ENCODE measurements at regions not wholly inside any gene's neighbourhood (a gene's known extent, or its start where the extent isn't known, plus 50 kb on each side); places are given as distances from the start of the nearest gene placed in this dataset.

- Histone ChIP-seq H3K27ac (ENCODE audit: low read length) (no peak overlapping the region), H3K4me3 (ENCODE audit: low read length) (no peak overlapping the region), H3K27me3 (replicated peaks; ENCODE audit: insufficient read depth, low read length) (no peaks in the 10 kb centered on the region), H3K9ac (ENCODE audit: low read length) (no peak overlapping the region), H3K9me2 (replicated peaks; ENCODE audit: insufficient read depth, low read length) (no peaks in the 10 kb centered on the region), H2AFZ (ENCODE audit: low read length) (no peak overlapping the region), H3K9me3 (replicated peaks; ENCODE audit: insufficient read depth, low read length) (no peaks in the 10 kb centered on the region), H3K36me3 (replicated peaks; ENCODE audit: insufficient read depth, low read length) (no peaks in the 10 kb centered on the region), H3F3A (ENCODE audit: insufficient read depth, low read length) (no peaks in the 10 kb centered on the region), H3K79me2 (ENCODE audit: low read length) (no peaks in the 10 kb centered on the region), H3K4me1 (ENCODE audit: low read length) (no peaks in the 10 kb centered on the region), H4K20me1 (ENCODE audit: insufficient read depth, low read length) (no peaks in the 10 kb centered on the region), H3K4me2 (ENCODE audit: low read depth, low read length) (no peak overlapping the region)
- DNase-seq: no peak
- TF ChIP-seq, protein P1, sequence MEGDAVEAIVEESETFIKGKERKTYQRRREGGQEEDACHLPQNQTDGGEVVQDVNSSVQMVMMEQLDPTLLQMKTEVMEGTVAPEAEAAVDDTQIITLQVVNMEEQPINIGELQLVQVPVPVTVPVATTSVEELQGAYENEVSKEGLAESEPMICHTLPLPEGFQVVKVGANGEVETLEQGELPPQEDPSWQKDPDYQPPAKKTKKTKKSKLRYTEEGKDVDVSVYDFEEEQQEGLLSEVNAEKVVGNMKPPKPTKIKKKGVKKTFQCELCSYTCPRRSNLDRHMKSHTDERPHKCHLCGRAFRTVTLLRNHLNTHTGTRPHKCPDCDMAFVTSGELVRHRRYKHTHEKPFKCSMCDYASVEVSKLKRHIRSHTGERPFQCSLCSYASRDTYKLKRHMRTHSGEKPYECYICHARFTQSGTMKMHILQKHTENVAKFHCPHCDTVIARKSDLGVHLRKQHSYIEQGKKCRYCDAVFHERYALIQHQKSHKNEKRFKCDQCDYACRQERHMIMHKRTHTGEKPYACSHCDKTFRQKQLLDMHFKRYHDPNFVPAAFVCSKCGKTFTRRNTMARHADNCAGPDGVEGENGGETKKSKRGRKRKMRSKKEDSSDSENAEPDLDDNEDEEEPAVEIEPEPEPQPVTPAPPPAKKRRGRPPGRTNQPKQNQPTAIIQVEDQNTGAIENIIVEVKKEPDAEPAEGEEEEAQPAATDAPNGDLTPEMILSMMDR (IDR thresholded peaks at IDR 0.05; ENCODE audit: low read length): no peak
- TF ChIP-seq EZH2 (optimal IDR thresholded peaks at IDR 0.05; ENCODE audit: low read depth, low read length): no peak
- TF ChIP-seq EZH2phosphoT487 (IDR thresholded peaks at IDR 0.05; ENCODE audit: low read length): no peak
These were observed 2139.4 kb upstream of the TENM3 start for GRCh38 chr4:180103794-180104193.

GRCh38 chr4:180105362-180105761 is 2137.8 kb upstream of the TENM3 start:
- no peaks in the 10 kb centered on the region for H3F3A ChIP-seq (ENCODE audit: insufficient read depth, low read length)
- no peak overlapping the region for H3K27ac ChIP-seq (ENCODE audit: low read length)
- H3K4me2 ChIP-seq (ENCODE audit: low read depth, low read length): no peak overlapping the region
- no peak for DNase-seq
- H3K79me2 ChIP-seq (ENCODE audit: low read length): no peaks in the 10 kb centered on the region
- no peak overlapping the region for H2AFZ ChIP-seq (ENCODE audit: low read length)
- no peaks in the 10 kb centered on the region for H3K4me1 ChIP-seq (ENCODE audit: low read length)
- TF ChIP-seq EZH2 (optimal IDR thresholded peaks at IDR 0.05; ENCODE audit: low read depth, low read length) (no peak), EZH2phosphoT487 (IDR thresholded peaks at IDR 0.05; ENCODE audit: low read length) (no peak)
- TF ChIP-seq, protein P1 (IDR thresholded peaks at IDR 0.05; ENCODE audit: low read length): no peak
- no peak overlapping the region for H3K4me3 ChIP-seq (ENCODE audit: low read length)
- no peaks in the 10 kb centered on the region for H3K27me3 ChIP-seq (replicated peaks; ENCODE audit: insufficient read depth, low read length)
- no peaks in the 10 kb centered on the region for H3K36me3 ChIP-seq (replicated peaks; ENCODE audit: insufficient read depth, low read length)
- H4K20me1 ChIP-seq (ENCODE audit: insufficient read depth, low read length): no peaks in the 10 kb centered on the region
- H3K9ac ChIP-seq (ENCODE audit: low read length): no peak overlapping the region
- H3K9me3 ChIP-seq (replicated peaks; ENCODE audit: insufficient read depth, low read length): no peaks in the 10 kb centered on the region
- no peaks in the 10 kb centered on the region for H3K9me2 ChIP-seq (replicated peaks; ENCODE audit: insufficient read depth, low read length)

- H3K9me2 ChIP-seq (replicated peaks; ENCODE audit: insufficient read depth, low read length): no peaks in the 10 kb centered on the region
- no peak overlapping the region for H3K4me2 ChIP-seq (ENCODE audit: low read depth, low read length)
- H3F3A ChIP-seq (ENCODE audit: insufficient read depth, low read length): no peaks in the 10 kb centered on the region
- no peaks in the 10 kb centered on the region for H3K27me3 ChIP-seq (replicated peaks; ENCODE audit: insufficient read depth, low read length)
- H3K27ac ChIP-seq (ENCODE audit: low read length): no peak overlapping the region
- no peaks in the 10 kb centered on the region for H4K20me1 ChIP-seq (ENCODE audit: insufficient read depth, low read length)
- DNase-seq: no peak
- no peaks in the 10 kb centered on the region for H3K79me2 ChIP-seq (ENCODE audit: low read length)
- no peak overlapping the region for H3K9ac ChIP-seq (ENCODE audit: low read length)
- no peak for TF ChIP-seq EZH2phosphoT487 (IDR thresholded peaks at IDR 0.05; ENCODE audit: low read length)
- TF ChIP-seq, protein P1 (IDR thresholded peaks at IDR 0.05; ENCODE audit: low read length): no peak
- TF ChIP-seq EZH2 (optimal IDR thresholded peaks at IDR 0.05; ENCODE audit: low read depth, low read length): no peak
- no peak overlapping the region for H3K4me3 ChIP-seq (ENCODE audit: low read length)
- no peaks in the 10 kb centered on the region for H3K4me1 ChIP-seq (ENCODE audit: low read length)
- no peak overlapping the region for H2AFZ ChIP-seq (ENCODE audit: low read length)
- H3K36me3 ChIP-seq (replicated peaks; ENCODE audit: insufficient read depth, low read length): no peaks in the 10 kb centered on the region
- H3K9me3 ChIP-seq (replicated peaks; ENCODE audit: insufficient read depth, low read length): no peaks in the 10 kb centered on the region
These were observed 2137.1 kb upstream of the TENM3 start for GRCh38 chr4:180106122-180106521.

All from MM.1S (cell line).